ENCODE measurements at regions not wholly inside any gene's neighbourhood (a gene's known extent, or its start where the extent isn't known, plus 50 kb on each side); places are given as distances from the start of the nearest gene placed in this dataset.
"Not testable (repeated sequence)": the region's sequence is repeated elsewhere in the genome, so short reads cannot be mapped to it uniquely, and the experiment has no call there.

GRCh38 chr7:145850636-145851035, 266.0 kb upstream of the CNTNAP2 start:
- TF ChIP-seq POLR2AphosphoS5 (IDR thresholded peaks at IDR 0.05; ENCODE audit: low read depth, low read length) (no peak), POLR2A (IDR thresholded peaks at IDR 0.05; ENCODE audit: low read depth, low read length) (no peak), TAF1 (IDR thresholded peaks at IDR 0.05; ENCODE audit: borderline replicate concordance, low read depth, low read length) (no peak)
- DNase-seq (ENCODE audit: insufficient read length), result no peak

GRCh38 chr7:145848691-145849090, 267.9 kb upstream of the CNTNAP2 start:
- no peak for DNase-seq (ENCODE audit: insufficient read length)
- no peak for FAIRE-seq
- TF ChIP-seq TAF1 (IDR thresholded peaks at IDR 0.05; ENCODE audit: borderline replicate concordance, low read depth, low read length) (no peak), POLR2AphosphoS5 (IDR thresholded peaks at IDR 0.05; ENCODE audit: low read depth, low read length) (no peak), POLR2A (IDR thresholded peaks at IDR 0.05; ENCODE audit: low read depth, low read length) (no peak)

More at GRCh38 chr7:145850636-145851035, 266.0 kb upstream of the CNTNAP2 start:
- no peak for FAIRE-seq

DNA sequence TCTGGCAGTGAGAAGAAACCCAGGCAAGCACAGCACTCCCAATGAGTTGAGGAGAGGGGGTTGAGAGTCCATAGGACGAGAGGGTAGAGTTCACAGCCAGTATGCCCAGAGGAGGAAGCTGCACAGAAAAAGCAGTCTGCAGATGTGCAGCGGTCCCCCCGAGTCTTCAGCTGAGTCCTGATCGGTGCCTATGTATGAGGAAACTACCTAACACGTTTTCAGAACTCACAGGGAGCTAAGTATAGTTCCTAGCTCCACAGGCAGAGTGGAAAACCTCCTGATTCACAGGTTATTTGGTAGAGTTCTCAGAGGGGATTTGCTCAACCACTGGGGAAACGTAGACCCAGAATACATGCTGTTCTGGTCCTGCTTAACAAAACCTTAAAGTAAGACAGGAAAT, 271.3 kb upstream of the CNTNAP2 start:
- DNase-seq (ENCODE audit: insufficient read length) (no peak), FAIRE-seq (no peak)
- TF ChIP-seq TAF1 (IDR thresholded peaks at IDR 0.05; ENCODE audit: borderline replicate concordance, low read depth, low read length), result no peak
- no peak for TF ChIP-seq POLR2A (IDR thresholded peaks at IDR 0.05; ENCODE audit: low read depth, low read length)
- TF ChIP-seq POLR2AphosphoS5 (IDR thresholded peaks at IDR 0.05; ENCODE audit: low read depth, low read length), result no peak

DNA sequence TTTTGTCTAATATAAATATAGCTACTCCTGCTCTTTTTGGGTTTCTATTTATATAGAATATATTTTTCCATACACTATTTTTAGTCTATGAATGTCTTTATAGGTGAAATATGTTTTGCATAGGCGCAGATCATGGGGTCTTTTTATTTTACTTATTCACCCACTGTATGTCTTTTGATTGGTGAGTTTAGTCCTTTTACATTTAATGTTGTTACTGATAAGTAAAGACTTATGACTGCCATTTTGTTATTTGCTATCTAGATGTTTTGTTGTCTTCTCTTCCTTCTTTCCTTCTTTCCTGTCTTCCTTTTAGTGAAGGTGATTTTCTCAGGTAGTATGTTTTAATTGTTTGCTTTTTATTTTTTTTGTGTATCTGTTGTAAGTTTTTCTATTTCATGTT, 276.8 kb upstream of the CNTNAP2 start:
- no peak for TF ChIP-seq TAF1 (IDR thresholded peaks at IDR 0.05; ENCODE audit: borderline replicate concordance, low read depth, low read length)
- no peak for TF ChIP-seq POLR2A (IDR thresholded peaks at IDR 0.05; ENCODE audit: low read depth, low read length)
- DNase-seq (ENCODE audit: insufficient read length) (no peak), FAIRE-seq (no peak)

- FAIRE-seq, result no peak
Measured at GRCh38 chr7:145831616-145832206, 284.9 kb upstream of the CNTNAP2 start.

GRCh38 chr7:145817687-145818086, 298.9 kb upstream of the CNTNAP2 start:
- FAIRE-seq (no peak), DNase-seq (ENCODE audit: insufficient read length) (no peak)
- TF ChIP-seq POLR2A (IDR thresholded peaks at IDR 0.05; ENCODE audit: low read depth, low read length) (no peak), TAF1 (IDR thresholded peaks at IDR 0.05; ENCODE audit: borderline replicate concordance, low read depth, low read length) (no peak), POLR2AphosphoS5 (IDR thresholded peaks at IDR 0.05; ENCODE audit: low read depth, low read length) (no peak)

More at GRCh38 chr7:145831616-145832206, 284.9 kb upstream of the CNTNAP2 start:
- TF ChIP-seq POLR2A (IDR thresholded peaks at IDR 0.05; ENCODE audit: low read depth, low read length), result no peak
- no peak for TF ChIP-seq TAF1 (IDR thresholded peaks at IDR 0.05; ENCODE audit: borderline replicate concordance, low read depth, low read length)
- TF ChIP-seq POLR2AphosphoS5 (IDR thresholded peaks at IDR 0.05; ENCODE audit: low read depth, low read length), result no peak
- DNase-seq (ENCODE audit: insufficient read length), result no peak

DNA sequence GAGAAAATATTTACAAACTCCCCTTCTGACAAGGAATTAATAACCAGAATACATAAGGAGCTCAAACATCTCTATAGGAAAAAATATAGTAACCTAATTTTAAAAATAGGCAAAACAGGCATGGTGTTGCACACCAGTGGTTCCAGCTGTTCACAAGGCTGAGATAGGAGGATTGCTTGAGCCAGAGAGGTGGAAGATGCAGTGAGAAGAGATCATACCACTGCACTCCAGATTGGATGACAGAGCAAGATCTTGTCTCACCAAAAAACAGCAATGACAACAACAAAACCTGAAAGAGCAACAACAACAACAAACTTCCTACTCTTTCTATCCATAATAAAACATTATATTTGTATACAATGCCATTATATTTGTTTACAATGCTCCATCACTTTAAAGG, 304.4 kb upstream of the CNTNAP2 start:
- FAIRE-seq, result no peak
- TF ChIP-seq POLR2A (IDR thresholded peaks at IDR 0.05; ENCODE audit: low read depth, low read length) (no peak), POLR2AphosphoS5 (IDR thresholded peaks at IDR 0.05; ENCODE audit: low read depth, low read length) (no peak), TAF1 (IDR thresholded peaks at IDR 0.05; ENCODE audit: borderline replicate concordance, low read depth, low read length) (no peak)
- DNase-seq (ENCODE audit: insufficient read length), result no peak

GRCh38 chr7:145805496-145805895, 311.1 kb upstream of the CNTNAP2 start:
- not testable (repeated sequence) for FAIRE-seq; DNase-seq (ENCODE audit: insufficient read length)

DNA sequence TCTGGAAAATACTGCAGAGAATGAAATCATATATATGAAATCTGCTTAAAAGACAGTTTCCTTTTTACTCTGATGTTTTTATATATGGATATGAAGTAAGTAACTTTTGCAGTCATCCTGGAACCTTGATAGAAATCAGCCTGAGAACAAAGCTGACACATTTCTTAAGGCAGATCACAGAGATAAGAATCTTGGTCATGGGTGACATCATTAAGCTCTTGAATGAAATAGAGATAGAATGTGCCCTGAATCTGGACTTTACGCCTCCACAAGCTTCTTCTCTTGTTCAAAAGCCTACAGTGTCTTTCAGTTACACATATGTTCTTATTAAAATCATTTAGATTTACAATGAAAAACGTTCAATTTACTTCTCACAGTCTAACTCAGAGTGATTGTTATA, 319.1 kb upstream of the CNTNAP2 start:
- TF ChIP-seq POLR2A (IDR thresholded peaks at IDR 0.05; ENCODE audit: low read depth, low read length), result no peak
- TF ChIP-seq TAF1 (IDR thresholded peaks at IDR 0.05; ENCODE audit: borderline replicate concordance, low read depth, low read length), result no peak
- TF ChIP-seq POLR2AphosphoS5 (IDR thresholded peaks at IDR 0.05; ENCODE audit: low read depth, low read length), result no peak
- FAIRE-seq (no peak), DNase-seq (ENCODE audit: insufficient read length) (no peak)

DNA sequence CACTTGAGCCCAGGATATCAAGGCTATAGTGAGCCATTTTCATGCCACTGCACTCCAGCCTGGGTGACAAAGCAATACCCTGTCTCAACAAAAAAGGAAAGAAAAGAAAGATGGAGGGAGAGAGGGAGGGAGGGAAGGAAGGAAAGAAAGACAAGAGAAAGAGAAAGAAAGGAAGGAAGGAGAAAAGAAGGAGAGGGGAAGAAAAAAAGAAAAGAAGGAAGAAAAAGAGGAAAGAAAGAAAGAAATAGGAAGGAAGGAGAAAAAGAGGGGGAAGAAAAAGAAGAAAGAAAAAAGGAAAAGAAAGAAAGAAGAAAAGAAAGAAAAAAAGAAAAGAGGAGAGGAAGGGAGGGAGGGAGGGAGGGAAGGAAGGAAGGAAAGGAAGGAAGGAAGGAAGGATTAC, 321.5 kb upstream of the CNTNAP2 start:
- TF ChIP-seq TAF1 (IDR thresholded peaks at IDR 0.05; ENCODE audit: borderline replicate concordance, low read depth, low read length), result no peak
- no peak for TF ChIP-seq POLR2AphosphoS5 (IDR thresholded peaks at IDR 0.05; ENCODE audit: low read depth, low read length)
- no peak for TF ChIP-seq POLR2A (IDR thresholded peaks at IDR 0.05; ENCODE audit: low read depth, low read length)
- DNase-seq (ENCODE audit: insufficient read length) (no peak), FAIRE-seq (no peak)

DNA sequence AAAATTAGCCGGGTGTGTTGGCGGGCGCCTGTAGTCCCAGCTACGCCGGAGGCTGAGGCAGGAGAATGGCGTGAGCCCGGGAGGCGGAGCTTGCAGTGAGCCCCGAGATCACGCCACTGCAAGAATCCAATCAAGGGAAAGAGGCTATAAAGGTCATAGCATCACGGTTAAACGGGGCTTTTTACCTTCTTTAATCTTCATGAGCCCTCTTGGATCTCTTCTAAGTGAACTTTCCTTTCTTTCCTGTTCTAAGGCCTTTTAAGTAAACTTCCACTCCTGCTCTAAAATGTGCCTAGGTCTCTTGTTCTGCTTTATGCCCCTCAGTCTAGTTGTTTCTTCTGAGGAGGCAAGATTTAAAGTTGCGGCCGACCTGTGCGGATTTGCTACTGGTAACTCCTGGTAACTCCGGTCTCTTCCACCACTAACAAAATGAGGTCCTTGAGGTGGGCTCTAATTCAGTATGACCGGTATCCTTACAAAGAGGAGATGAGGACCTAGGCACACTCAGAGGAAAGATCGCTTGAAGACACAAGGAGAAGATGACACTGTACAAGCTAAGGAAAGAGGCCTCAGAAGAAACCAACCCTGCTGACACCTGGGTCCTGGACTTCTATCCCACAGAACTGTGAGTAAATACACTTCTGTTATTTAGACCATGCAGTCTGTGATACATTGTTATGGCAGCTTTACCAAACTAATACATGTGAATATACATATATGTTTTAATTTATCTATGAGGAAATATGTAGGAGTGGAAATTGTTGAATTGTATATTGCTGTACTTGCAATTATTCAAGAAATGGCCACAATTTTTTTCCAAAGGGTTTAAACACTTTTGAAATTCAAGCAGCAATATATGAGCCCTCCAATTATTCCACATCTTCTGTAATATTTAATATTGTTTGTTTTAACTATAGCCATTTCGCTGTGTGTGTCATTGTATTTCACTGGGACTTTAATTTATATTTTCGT, 331.5 kb upstream of the CNTNAP2 start:
- FAIRE-seq (no peak), DNase-seq (ENCODE audit: insufficient read length) (no peak)
- no peak for TF ChIP-seq POLR2A (IDR thresholded peaks at IDR 0.05; ENCODE audit: low read depth, low read length)
- TF ChIP-seq TAF1 (IDR thresholded peaks at IDR 0.05; ENCODE audit: borderline replicate concordance, low read depth, low read length), result no peak
- TF ChIP-seq POLR2AphosphoS5 (IDR thresholded peaks at IDR 0.05; ENCODE audit: low read depth, low read length), result no peak

GRCh38 chr7:145781388-145781787, 335.2 kb upstream of the CNTNAP2 start:
- FAIRE-seq; DNase-seq (ENCODE audit: insufficient read length): not testable (repeated sequence)
